Astrocyte of the spinal cord (primary cell): ENCODE measurements at regions not wholly inside any gene's neighbourhood (a gene's known extent, or its start where the extent isn't known, plus 50 kb on each side); places are given as distances from the start of the nearest gene placed in this dataset.

Experiments
- DNase-seq: peaks from one replicate; pipeline ENCODE4 v3.0.0; 2011; ENCODE audit warnings: low read depth, low spot score
- H3K4me3 ChIP-seq: 2 replicates; pipeline ENCODE4 v1.5.1; 2011; ENCODE audit warnings: low read depth, mild to moderate bottlenecking, low read length, moderate library complexity
- CTCF ChIP-seq: IDR thresholded peaks from 2 replicates; pipeline ENCODE4 v1.5.1; 2012; ENCODE audit warnings: low read depth, mild to moderate bottlenecking, low read length, inconsistent platforms
- in situ Hi-C: cut with HindIII; loops from 2 replicates; pipeline ENCODE4 v1.10.0; 2017; ENCODE audit warnings: low sequenced_read_pairs

- in situ Hi-C loops, result no loop called here
- no peak overlapping the region for H3K4me3 ChIP-seq
- DNase-seq, result no peak
- no peak for TF ChIP-seq CTCF
These were observed 170.7 kb downstream of the TTC32 start for GRCh38 chr2:19731037-19731436.

GRCh38 chr2:19728125-19728524 is 173.7 kb downstream of the TTC32 start:
- no peak overlapping the region for H3K4me3 ChIP-seq
- in situ Hi-C loops, result no loop called here
- DNase-seq, result no peak
- no peak for TF ChIP-seq CTCF

GRCh38 chr2:19725392-19725791 is 176.4 kb downstream of the TTC32 start:
- TF ChIP-seq CTCF, result no peak
- in situ Hi-C loops, result no loop called here
- H3K4me3 ChIP-seq, result no peak overlapping the region
- no peak for DNase-seq

GRCh38 chr2:19723021-19723420 is 178.8 kb downstream of the TTC32 start:
- DNase-seq, result no peak
- TF ChIP-seq CTCF, result no peak
- in situ Hi-C loops, result no loop called here
- H3K4me3 ChIP-seq, result no peak overlapping the region

- DNase-seq, result peak; percentile 76
- no peak for TF ChIP-seq CTCF
- in situ Hi-C loops, result no loop called here
- H3K4me3 ChIP-seq, result no peak overlapping the region
These were observed 179.2 kb downstream of the TTC32 start for GRCh38 chr2:19722531-19722971.

- in situ Hi-C loops, result no loop called here
- no peak for DNase-seq
- H3K4me3 ChIP-seq, result no peak overlapping the region
- no peak for TF ChIP-seq CTCF
These were observed 181.5 kb downstream of the TTC32 start for GRCh38 chr2:19720306-19720705.

- DNase-seq, result no peak
- no peak for TF ChIP-seq CTCF
- H3K4me3 ChIP-seq, result no peak overlapping the region
- in situ Hi-C loops, result no loop called here
These were observed 182.2 kb downstream of the TTC32 start for GRCh38 chr2:19719540-19719939.
